ENCODE measurements at regions not wholly inside any gene's neighbourhood (a gene's known extent, or its start where the extent isn't known, plus 50 kb on each side); places are given as distances from the start of the nearest gene placed in this dataset.

DNA sequence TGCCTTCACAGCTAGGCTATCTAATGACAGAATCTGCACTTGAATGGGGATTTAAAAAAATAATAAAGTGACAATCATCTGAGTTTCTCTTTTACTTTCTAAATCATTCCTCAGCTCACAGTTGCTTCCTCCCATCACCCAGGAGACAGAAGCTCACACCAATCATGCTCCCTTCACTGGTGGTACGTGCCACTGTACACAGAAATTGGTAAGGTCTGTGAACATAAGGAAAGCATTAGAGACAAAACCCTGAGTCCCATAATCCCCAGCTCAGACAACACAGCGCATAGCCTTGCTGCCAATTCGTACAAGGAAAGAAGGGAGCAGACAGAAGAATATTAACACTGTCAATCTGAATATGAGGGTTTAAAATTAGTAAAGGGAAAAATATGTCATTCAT lies 133.1 kb downstream of the IDS start:
- ATAC-seq (no peak), DNase-seq (no peak)
- H3K9me3 ChIP-seq = no peaks in the 10 kb centered on the region
- no peaks in the 10 kb centered on the region for H3K36me3 ChIP-seq
- no peak overlapping the region for H3K4me3 ChIP-seq
- TF ChIP-seq, protein P1, sequence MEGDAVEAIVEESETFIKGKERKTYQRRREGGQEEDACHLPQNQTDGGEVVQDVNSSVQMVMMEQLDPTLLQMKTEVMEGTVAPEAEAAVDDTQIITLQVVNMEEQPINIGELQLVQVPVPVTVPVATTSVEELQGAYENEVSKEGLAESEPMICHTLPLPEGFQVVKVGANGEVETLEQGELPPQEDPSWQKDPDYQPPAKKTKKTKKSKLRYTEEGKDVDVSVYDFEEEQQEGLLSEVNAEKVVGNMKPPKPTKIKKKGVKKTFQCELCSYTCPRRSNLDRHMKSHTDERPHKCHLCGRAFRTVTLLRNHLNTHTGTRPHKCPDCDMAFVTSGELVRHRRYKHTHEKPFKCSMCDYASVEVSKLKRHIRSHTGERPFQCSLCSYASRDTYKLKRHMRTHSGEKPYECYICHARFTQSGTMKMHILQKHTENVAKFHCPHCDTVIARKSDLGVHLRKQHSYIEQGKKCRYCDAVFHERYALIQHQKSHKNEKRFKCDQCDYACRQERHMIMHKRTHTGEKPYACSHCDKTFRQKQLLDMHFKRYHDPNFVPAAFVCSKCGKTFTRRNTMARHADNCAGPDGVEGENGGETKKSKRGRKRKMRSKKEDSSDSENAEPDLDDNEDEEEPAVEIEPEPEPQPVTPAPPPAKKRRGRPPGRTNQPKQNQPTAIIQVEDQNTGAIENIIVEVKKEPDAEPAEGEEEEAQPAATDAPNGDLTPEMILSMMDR (IDR thresholded peaks at IDR 0.05) = no peak
- intact Hi-C loops (cut with DNase I) = no loop called here
- H3K4me1 ChIP-seq = no peaks in the 10 kb centered on the region
- H3K27ac ChIP-seq = no peak overlapping the region
- H3K27me3 ChIP-seq (ENCODE audit: low read depth) = no peaks in the 10 kb centered on the region

GRCh38 chrX:149370097-149370496 lies 135.0 kb downstream of the IDS start:
- intact Hi-C loops (cut with DNase I) = no loop called here
- H3K4me3 ChIP-seq = no peak overlapping the region
- no peak for ATAC-seq

GRCh38 chrX:149365552-149365951 lies 139.6 kb downstream of the IDS start:
- Histone ChIP-seq H3K27me3 (ENCODE audit: low read depth) (no peaks in the 10 kb centered on the region), H3K4me3 (no peak overlapping the region), H3K27ac (no peak overlapping the region), H3K9me3 (no peaks in the 10 kb centered on the region), H3K36me3 (no peaks in the 10 kb centered on the region), H3K4me1 (no peaks in the 10 kb centered on the region)
- DNase-seq = no peak
- TF ChIP-seq, protein P1 (IDR thresholded peaks at IDR 0.05) = no peak
- ATAC-seq = no peak
- intact Hi-C loops (cut with DNase I) = no loop called here

More at GRCh38 chrX:149370097-149370496, 135.0 kb downstream of the IDS start:
- Histone ChIP-seq H3K36me3 (no peaks in the 10 kb centered on the region), H3K27me3 (ENCODE audit: low read depth) (no peaks in the 10 kb centered on the region), H3K9me3 (no peaks in the 10 kb centered on the region), H3K4me1 (no peaks in the 10 kb centered on the region), H3K27ac (no peak overlapping the region)
- DNase-seq = no peak
- TF ChIP-seq, protein P1 (IDR thresholded peaks at IDR 0.05) = no peak

DNA sequence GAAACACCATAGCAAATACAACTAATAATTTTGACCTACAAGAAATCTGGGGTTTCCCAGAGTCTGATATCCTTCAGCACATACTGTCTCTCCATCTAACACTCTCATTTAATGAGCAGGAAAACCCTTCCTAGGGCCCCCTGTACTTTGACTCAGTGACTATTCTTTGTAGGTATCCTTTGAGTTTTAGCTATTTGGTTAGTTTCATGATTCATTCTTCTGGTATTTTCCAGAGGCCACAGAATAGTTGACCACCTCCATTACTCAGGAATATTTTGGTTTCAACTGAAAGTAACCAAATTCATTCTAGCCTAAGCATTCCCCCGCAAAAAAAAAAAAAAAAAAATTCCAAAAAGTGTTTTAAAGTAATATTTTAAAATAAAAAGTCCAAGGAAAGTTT lies 140.0 kb downstream of the IDS start:
- no peaks in the 10 kb centered on the region for H3K4me1 ChIP-seq
- no peak overlapping the region for H3K27ac ChIP-seq
- no peaks in the 10 kb centered on the region for H3K9me3 ChIP-seq
- intact Hi-C loops (cut with DNase I) = no loop called here
- H3K27me3 ChIP-seq (ENCODE audit: low read depth) = no peaks in the 10 kb centered on the region
- H3K36me3 ChIP-seq = no peaks in the 10 kb centered on the region
- DNase-seq = no peak
- no peak overlapping the region for H3K4me3 ChIP-seq
- ATAC-seq = no peak
- TF ChIP-seq, protein P1 (IDR thresholded peaks at IDR 0.05) = no peak

- Histone ChIP-seq H3K4me3 (no peak overlapping the region), H3K27ac (no peak overlapping the region), H3K4me1 (no peaks in the 10 kb centered on the region), H3K9me3 (no peaks in the 10 kb centered on the region), H3K36me3 (no peaks in the 10 kb centered on the region), H3K27me3 (ENCODE audit: low read depth) (no peaks in the 10 kb centered on the region)
- intact Hi-C loops (cut with DNase I) = no loop called here
- DNase-seq (no peak), ATAC-seq (no peak)
- TF ChIP-seq, protein P1 (IDR thresholded peaks at IDR 0.05) = no peak
These were observed 141.1 kb downstream of the IDS start for GRCh38 chrX:149363965-149364364.

- no peak overlapping the region for H3K27ac ChIP-seq
- no peak for DNase-seq
- no peaks in the 10 kb centered on the region for H3K9me3 ChIP-seq
- ATAC-seq = no peak
- H3K27me3 ChIP-seq (ENCODE audit: low read depth) = no peaks in the 10 kb centered on the region
- H3K36me3 ChIP-seq = no peaks in the 10 kb centered on the region
- no peak overlapping the region for H3K4me3 ChIP-seq
- H3K4me1 ChIP-seq = no peaks in the 10 kb centered on the region
- intact Hi-C loops (cut with DNase I) = no loop called here
- TF ChIP-seq, protein P1 (IDR thresholded peaks at IDR 0.05) = no peak
These were observed 158.8 kb downstream of the IDS start for GRCh38 chrX:149346306-149346705.

Measured in lower lobe of right lung (tissue), 2 donors.